PC-3 (cell line): ENCODE measurements at regions not wholly inside any gene's neighbourhood (a gene's known extent, or its start where the extent isn't known, plus 50 kb on each side); places are given as distances from the start of the nearest gene placed in this dataset.
"Not testable (repeated sequence)": the region's sequence is repeated elsewhere in the genome, so short reads cannot be mapped to it uniquely, and the experiment has no call there.

Experiments used
- ATAC-seq: fragments of 200-7000 bp; cut with Tn5 transposase; 2 replicates; pipeline ENCODE4 v1.9.1; 2020; ENCODE audit warnings: mild to moderate bottlenecking, moderate library complexity
- BruUV-seq: library from RNA; stranded (reverse); fragments of 400-500 nt; replicated peaks from 2 replicates; lab custom pipeline; 2021; lab: Mats Ljungman, UMichigan
- CTCF ChIA-PET: fragments of 300-600 bp; sonication (Branson Sonifier 250); formaldehyde crosslinking; loops from one replicate; lab custom pipeline; 2022; ENCODE audit warnings: antibody characterized with exemption; lab: Charles Lee
- POLR2A ChIA-PET: fragments of 300-600 bp; sonication (Branson Sonifier 250); formaldehyde crosslinking; loops from one replicate; lab custom pipeline; 2022; ENCODE audit warnings: antibody characterized with exemption; ENCODE audit not compliant: unreplicated experiment; lab: Charles Lee
- DNase-seq: peaks from one replicate; pipeline ENCODE4 v3.0.0-alpha.2; 2015
- H2AFZ ChIP-seq: fragments of 300-600 bp; sonication (generic); 2 replicates; pipeline ENCODE4 v1.6.0; 2016; ENCODE audit warnings: antibody characterized with exemption, low read length
- H3F3A ChIP-seq: fragments of 300-600 bp; sonication (generic); one replicate; pipeline ENCODE4 v1.6.0; 2017; ENCODE audit warnings: antibody characterized with exemption, low read length, control low read depth, mild to moderate bottlenecking; ENCODE audit not compliant: unreplicated experiment
- H3K27ac ChIP-seq: fragments of 300-600 bp; sonication (generic); 2 replicates; pipeline ENCODE4 v1.5.1; 2016; ENCODE audit warnings: mild to moderate bottlenecking, low read length
- H3K27me3 ChIP-seq: fragments of 300-600 bp; sonication (generic); 2 replicates; pipeline ENCODE4 v1.6.1; 2016; ENCODE audit warnings: low read length, mixed read lengths
- H3K36me3 ChIP-seq: fragments of 300-600 bp; sonication (generic); 2 replicates; pipeline ENCODE4 v1.6.1; 2016; ENCODE audit warnings: low read depth, mixed run types, low read length, mixed read lengths
- H3K4me1 ChIP-seq: fragments of 300-600 bp; sonication (generic); 2 replicates; pipeline ENCODE4 v1.5.1; 2016; ENCODE audit warnings: low read length; ENCODE audit not compliant: insufficient read depth
- H3K4me2 ChIP-seq: fragments of 300-600 bp; sonication (generic); 2 replicates; pipeline ENCODE4 v1.6.0; 2016; ENCODE audit warnings: low read length
- H3K4me3 ChIP-seq: fragments of 300-600 bp; sonication (generic); 2 replicates; pipeline ENCODE4 v1.5.1; 2016; ENCODE audit warnings: mild to moderate bottlenecking, low read length, mixed read lengths
- H3K79me2 ChIP-seq: fragments of 300-600 bp; sonication (generic); 2 replicates; pipeline ENCODE4 v1.6.1; 2017; ENCODE audit warnings: low read length, mixed read lengths
- H3K9ac ChIP-seq: fragments of 300-600 bp; sonication (generic); 2 replicates; pipeline ENCODE4 v1.6.0; 2016; ENCODE audit warnings: mild to moderate bottlenecking, low read length
- H3K9me2 ChIP-seq: fragments of 300-600 bp; sonication (generic); replicated peaks from 2 replicates; pipeline ENCODE4 v1.6.1; 2016; ENCODE audit warnings: mixed run types, low read length, mixed read lengths
- H3K9me3 ChIP-seq: fragments of 300-600 bp; sonication (generic); 2 replicates; pipeline ENCODE4 v1.6.1; 2016; ENCODE audit warnings: low read length, mixed read lengths
- H4K20me1 ChIP-seq: fragments of 300-600 bp; sonication (generic); 2 replicates; pipeline ENCODE4 v1.6.1; 2016; ENCODE audit warnings: low read length, mixed read lengths
- EZH2 ChIP-seq: fragments of 300-600 bp; sonication (generic); IDR thresholded peaks from one replicate; pipeline ENCODE4 v1.6.1; 2017; ENCODE audit warnings: antibody characterized with exemption, mild to moderate bottlenecking, low read length; ENCODE audit not compliant: unreplicated experiment
- EZH2phosphoT487 ChIP-seq: fragments of 300-600 bp; sonication (generic); IDR thresholded peaks from 2 replicates; pipeline ENCODE4 v1.6.1; 2018; ENCODE audit warnings: mild to moderate bottlenecking, antibody characterized with exemption, low read length, borderline replicate concordance
- intact Hi-C: fragments of 100-400 bp; cut with micrococcal nuclease; formaldehyde crosslinking; loops from 2 replicates; pipeline ENCODE4 v1.9.0; 2023
- TF ChIP-seq, protein P1 (sequence below): fragments of 300-600 bp; sonication (generic); conservative IDR thresholded peaks from 2 replicates; pipeline ENCODE4 v1.5.1; 2017; ENCODE audit warnings: antibody characterized with exemption, low read depth, mild to moderate bottlenecking, low read length

DNA sequence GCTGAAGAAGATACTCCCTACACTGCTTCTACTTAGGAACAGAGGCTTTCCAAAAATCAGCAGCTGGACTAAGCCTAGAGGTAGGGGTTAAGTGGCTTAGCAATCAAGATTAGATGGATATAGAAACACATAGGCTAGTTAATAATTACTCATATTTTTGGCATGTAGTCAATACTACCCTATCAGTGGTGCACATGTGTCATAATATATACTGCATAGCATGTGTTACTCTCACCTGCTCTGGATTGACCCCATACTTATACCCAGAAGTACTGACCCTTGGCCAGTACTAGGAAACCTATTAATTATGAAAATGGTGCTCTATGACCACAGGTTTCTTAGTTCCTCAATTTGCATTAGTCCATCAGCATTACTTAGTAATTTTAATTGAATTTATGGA lies 528.4 kb upstream of the LMO3 start:
- ChIA-PET POLR2A (no interaction called here), CTCF (no interaction called here)
- TF ChIP-seq, protein P1, sequence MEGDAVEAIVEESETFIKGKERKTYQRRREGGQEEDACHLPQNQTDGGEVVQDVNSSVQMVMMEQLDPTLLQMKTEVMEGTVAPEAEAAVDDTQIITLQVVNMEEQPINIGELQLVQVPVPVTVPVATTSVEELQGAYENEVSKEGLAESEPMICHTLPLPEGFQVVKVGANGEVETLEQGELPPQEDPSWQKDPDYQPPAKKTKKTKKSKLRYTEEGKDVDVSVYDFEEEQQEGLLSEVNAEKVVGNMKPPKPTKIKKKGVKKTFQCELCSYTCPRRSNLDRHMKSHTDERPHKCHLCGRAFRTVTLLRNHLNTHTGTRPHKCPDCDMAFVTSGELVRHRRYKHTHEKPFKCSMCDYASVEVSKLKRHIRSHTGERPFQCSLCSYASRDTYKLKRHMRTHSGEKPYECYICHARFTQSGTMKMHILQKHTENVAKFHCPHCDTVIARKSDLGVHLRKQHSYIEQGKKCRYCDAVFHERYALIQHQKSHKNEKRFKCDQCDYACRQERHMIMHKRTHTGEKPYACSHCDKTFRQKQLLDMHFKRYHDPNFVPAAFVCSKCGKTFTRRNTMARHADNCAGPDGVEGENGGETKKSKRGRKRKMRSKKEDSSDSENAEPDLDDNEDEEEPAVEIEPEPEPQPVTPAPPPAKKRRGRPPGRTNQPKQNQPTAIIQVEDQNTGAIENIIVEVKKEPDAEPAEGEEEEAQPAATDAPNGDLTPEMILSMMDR, result no peak
- TF ChIP-seq EZH2phosphoT487 (no peak), EZH2 (no peak)
- Histone ChIP-seq H3K4me1 (no peaks in the 10 kb centered on the region), H4K20me1 (no peaks in the 10 kb centered on the region), H3K79me2 (no peaks in the 10 kb centered on the region), H3K4me3 (no peak overlapping the region), H3K27ac (no peak overlapping the region), H3K9ac (no peak overlapping the region), H2AFZ (no peak overlapping the region), H3K9me3 (no peaks in the 10 kb centered on the region), H3K36me3 (no peaks in the 10 kb centered on the region), H3K4me2 (no peak overlapping the region), H3K27me3 (no peaks in the 10 kb centered on the region), H3K9me2 (no peaks in the 10 kb centered on the region), H3F3A (no peaks in the 10 kb centered on the region)
- no TSS peak for BruUV-seq
- DNase-seq, result no peak
- intact Hi-C loops, result no loop called here
- ATAC-seq, result no peak

DNA sequence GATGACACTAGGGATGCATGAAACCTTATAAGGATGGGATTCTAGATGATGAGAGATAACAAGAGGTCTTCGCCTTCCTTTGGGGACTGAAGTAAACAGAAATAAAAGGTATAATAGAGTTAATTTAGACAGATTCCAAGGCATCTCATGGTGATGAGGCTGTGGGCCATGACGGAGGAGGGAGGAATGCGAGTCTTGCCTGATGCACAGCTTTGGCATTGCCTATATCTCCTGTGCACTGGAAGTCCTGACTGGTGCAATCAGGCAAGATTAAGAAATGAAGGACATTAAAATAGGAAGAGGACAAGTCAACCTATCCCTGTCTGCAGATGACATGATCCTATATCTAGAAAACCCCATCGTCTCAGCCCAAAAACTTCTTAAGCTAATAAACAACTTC lies 526.4 kb upstream of the LMO3 start:
- TF ChIP-seq EZH2 (no peak), EZH2phosphoT487 (no peak)
- TF ChIP-seq, protein P1, result no peak
- ATAC-seq (no peak), DNase-seq (no peak)
- H3K79me2 ChIP-seq, result no peaks in the 10 kb centered on the region
- H3K9me2 ChIP-seq, result no peaks in the 10 kb centered on the region
- H3K9ac ChIP-seq, result no peak overlapping the region
- intact Hi-C loops, result no loop called here
- ChIA-PET CTCF (no interaction called here), POLR2A (no interaction called here)
- no peak overlapping the region for H3K27ac ChIP-seq
- H3K36me3 ChIP-seq, result no peaks in the 10 kb centered on the region
- no peaks in the 10 kb centered on the region for H3F3A ChIP-seq
- H3K4me1 ChIP-seq, result no peaks in the 10 kb centered on the region
- no peaks in the 10 kb centered on the region for H4K20me1 ChIP-seq
- H3K4me2 ChIP-seq, result no peak overlapping the region
- BruUV-seq, result no TSS peak
- no peak overlapping the region for H3K4me3 ChIP-seq
- H2AFZ ChIP-seq, result no peak overlapping the region
- H3K9me3 ChIP-seq, result no peaks in the 10 kb centered on the region
- no peaks in the 10 kb centered on the region for H3K27me3 ChIP-seq

DNA sequence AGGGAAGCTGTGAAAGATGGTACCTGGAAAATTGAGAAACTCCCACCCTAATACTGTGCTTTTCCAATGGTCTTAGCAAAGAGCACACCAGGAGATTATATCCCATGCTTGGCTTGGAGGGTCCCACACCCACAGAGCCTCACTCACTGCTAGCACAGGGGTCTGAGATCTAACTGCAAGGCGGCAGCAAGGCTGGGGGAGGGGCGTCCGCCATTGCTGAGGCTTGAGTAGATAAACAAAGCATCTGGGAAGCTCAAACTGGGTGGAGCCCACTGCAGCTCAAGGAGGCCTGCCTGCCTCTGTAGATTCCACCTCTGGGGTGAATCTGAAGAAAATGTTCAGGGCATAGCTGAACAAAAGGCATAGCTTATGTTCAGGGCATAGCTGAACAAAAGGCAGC lies 510.6 kb upstream of the LMO3 start:
- ATAC-seq, H3K9me2 ChIP-seq, H3K27ac ChIP-seq, CTCF ChIA-PET, H3K4me3 ChIP-seq, H3F3A ChIP-seq, H3K9me3 ChIP-seq, H3K9ac ChIP-seq, H3K36me3 ChIP-seq, H3K4me1 ChIP-seq, POLR2A ChIA-PET, H3K27me3 ChIP-seq, H4K20me1 ChIP-seq, DNase-seq, H3K79me2 ChIP-seq, intact Hi-C loops, H2AFZ ChIP-seq, H3K4me2 ChIP-seq, BruUV-seq: not testable (repeated sequence)
